HG03108 (cell line): ENCODE measurements at regions not wholly inside any gene's neighbourhood (a gene's known extent, or its start where the extent isn't known, plus 50 kb on each side); places are given as distances from the start of the nearest gene placed in this dataset.

Experiments
- ATAC-seq: cut with Tn5 transposase; IDR thresholded peaks from one replicate; pipeline ENCODE4 v1.9.1; 2021; ENCODE audit warnings: moderate library complexity; ENCODE audit not compliant: unreplicated experiment

DNA sequence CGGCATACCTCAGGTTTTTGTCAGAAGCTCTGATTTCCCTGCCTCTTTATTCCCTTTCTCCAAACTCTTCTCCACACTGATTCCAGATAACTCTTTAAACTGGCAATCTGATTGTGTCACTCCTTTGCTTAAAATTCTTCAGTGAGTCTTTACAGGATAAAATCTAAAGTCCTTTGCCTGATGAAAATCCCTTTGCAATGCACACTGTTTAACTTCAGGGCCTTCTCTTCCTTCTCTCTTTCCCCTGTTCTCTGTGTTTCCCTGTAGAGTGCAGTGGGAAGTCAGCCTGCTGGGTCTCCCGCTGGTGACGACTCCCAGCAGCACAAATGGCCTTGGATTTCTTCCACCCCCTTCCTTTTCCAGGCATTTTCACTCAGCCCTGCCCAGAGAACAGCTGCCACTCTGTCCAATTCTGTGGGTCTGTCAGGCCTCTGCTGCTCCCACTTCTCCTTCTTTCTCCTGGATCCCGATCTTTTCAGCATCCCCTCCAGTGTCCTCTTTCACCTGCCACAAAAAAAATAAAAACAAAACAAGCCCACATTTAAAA is 189.9 kb upstream of the NWD2 start:
- no peak for ATAC-seq

DNA sequence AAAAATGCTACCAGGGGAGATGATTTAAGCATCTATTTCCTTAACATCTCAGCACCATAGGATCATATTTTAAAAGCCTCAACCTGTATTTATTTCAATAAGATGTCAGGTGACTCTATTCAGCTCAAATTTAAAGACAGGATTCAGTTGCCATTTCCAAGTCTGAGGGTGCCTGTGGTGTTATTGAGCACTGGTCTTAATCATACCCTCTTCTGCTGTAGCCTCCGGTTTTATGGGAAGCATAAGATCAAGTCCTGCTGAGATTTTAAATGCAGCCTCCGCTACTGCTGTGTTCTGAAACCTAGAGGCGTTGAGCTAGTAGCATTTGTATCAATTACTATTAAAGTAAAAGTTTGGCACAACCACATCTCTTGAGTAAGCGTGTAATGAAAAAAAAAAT is 185.7 kb upstream of the NWD2 start:
- no peak for ATAC-seq

DNA sequence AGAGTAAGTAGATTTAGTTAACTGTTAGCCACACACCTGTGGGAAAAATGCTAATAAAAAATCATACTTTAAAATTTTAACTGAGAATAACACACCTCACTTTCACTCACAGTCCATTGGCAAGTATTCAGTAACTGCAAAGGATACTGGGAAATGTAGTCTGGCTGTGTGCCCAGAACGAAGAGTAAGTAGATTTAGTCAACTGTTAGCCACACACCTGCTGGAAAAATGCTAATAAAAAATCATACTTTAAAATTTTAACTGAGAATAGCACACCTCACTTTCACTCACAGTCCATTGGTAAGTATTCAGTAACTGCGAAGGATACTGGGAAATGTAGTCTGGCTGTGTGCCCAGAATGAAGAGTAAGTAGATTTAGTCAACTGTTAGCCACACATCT is 178.4 kb upstream of the NWD2 start:
- no peak for ATAC-seq

- no peak for ATAC-seq
Measured at GRCh38 chr4:37068580-37068979, 176.0 kb upstream of the NWD2 start.

DNA sequence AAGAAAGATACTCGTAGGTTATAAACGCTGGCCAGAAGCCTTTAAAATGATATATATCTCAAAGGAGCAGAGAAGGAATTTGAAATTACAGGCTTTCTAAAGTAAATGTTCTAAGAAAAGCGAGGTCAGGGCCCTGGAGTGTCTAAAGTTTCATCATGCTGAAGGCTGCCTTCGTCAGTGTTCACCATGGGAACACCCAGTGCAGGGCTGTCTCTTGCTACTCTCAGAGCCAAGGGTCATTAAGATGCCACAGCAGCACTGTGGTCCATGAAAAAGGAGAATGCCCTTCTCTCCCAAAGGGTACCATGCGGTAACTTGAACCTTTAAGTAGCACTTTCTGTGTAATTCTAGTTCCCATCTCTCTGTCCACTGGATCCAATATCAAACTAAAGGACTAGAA is 174.5 kb upstream of the NWD2 start:
- no peak for ATAC-seq

- no peak for ATAC-seq
Measured at GRCh38 chr4:37071576-37071975, 173.0 kb upstream of the NWD2 start.

DNA sequence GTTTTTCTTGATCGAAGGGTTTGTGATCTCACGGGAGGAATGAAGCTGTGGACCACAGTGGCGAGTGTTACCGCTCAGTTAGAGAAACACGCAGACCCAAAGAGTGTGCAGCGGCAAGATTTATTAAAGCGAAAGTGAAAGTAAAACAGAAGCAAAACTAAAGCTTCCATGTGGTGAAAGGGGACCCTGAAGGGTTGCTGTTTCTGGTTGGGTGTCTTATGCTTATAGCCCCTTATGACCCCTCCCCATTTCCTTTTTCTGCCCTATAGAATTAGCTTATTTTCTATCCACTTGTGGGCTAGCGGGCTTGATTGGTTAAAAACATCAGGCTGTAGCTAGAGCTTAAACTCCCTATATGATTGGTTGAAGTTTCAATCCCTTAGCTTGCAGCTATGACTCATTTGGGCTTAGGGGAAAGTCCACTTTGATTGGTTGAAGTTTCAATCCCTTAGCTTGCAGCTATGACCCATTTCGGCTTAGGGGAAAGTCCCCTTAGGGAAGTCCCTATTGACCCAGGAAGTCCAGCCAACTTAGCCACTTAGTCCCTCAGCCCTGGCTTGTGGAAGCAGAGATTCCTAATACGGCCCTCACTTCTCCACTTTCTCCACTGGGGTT is 171.2 kb upstream of the NWD2 start:
- ATAC-seq, result no peak

- no peak for ATAC-seq
Measured at GRCh38 chr4:37082912-37083311, 161.6 kb upstream of the NWD2 start.

DNA sequence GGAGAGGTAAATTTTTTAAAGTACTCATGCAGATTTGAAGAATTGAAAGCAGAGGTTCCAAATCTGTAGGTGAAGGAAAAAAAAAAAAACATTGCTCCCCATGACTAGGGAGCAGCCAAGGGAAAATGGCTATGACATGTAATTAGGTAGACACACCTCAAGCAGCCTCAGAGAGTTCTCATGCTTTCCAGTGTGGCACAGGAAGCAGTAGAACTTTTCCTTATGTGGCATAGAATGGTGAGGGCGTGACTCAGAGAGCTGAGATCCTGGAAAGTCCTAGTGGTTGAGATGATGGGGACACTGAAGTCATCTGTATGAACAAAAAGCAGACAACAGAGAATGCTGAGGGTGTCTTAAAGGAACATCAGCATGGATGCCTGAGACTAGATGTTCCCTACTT is 148.6 kb upstream of the NWD2 start:
- ATAC-seq, result no peak

DNA sequence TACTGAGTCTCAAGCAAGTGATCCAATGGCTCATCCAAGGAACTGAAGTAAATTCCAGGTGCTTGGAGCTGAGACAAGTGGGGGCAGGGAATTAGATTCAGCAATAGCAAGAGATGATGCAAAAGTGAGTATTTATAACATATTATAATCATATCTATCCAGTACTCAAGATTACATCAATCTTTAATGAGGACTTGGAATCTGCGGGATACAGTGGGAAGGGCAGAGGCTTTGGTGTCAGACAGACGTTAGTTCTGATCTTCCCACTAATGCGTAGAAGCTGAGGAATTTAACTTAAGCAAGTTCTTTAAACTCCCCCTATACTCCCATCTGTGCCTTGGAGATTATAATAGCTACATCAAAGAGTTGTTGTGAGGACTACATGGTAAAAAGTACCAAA is 143.4 kb upstream of the NWD2 start:
- no peak for ATAC-seq

GRCh38 chr4:37101686-37102085 is 142.9 kb upstream of the NWD2 start:
- no peak for ATAC-seq

- no peak for ATAC-seq
Measured at GRCh38 chr4:37109756-37110155, 134.8 kb upstream of the NWD2 start.

DNA sequence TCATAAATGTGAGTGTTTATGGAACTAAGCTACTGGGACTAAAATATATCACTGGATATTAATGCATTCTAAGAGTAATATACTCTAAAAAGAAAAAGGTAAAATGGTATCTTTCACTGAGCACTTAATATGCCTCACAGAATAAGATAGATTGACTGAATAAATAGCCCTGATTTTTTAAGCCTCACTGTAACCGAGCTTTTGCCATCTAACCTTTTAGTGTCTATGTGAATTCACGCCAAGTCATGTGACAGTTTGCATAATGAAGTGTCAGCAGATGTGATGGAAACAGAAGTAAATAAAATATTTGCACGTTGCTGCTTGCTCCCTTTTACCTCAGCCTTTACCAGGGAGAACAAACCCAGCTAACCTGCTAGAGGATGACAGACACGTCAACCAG is 119.7 kb upstream of the NWD2 start:
- no peak for ATAC-seq

- no peak for ATAC-seq
Measured at GRCh38 chr4:37126051-37126450, 118.5 kb upstream of the NWD2 start.

GRCh38 chr4:37130465-37130864 is 114.1 kb upstream of the NWD2 start:
- ATAC-seq, result no peak

DNA sequence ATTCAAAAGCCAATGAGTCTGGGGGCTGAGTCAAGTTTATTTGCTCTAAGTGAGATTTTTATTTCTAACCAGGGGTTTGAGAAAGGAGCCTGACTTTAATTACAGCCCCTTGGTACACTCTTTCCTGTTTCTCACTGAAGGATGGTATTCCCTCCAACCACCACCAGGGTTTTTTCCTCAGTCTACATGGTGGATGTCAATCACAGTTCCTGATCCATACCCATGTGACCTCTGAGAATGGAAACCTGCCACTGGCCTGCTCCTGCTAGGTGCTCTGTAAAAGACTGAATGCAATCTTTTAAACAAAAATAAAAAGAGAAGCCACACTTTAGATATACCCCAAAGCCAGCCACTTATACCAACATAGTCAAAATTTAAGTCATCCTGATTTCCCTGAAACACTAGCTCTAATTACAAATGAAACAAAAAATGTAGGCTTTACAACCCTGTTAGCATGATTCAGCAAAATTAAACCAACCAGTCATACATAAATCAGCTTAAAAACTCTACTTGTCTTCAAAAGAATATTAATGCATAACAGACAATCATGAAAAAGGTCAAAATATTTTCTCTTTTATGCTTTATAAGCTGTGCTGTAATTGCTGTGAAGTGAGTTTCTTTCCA is 112.1 kb upstream of the NWD2 start:
- no peak for ATAC-seq

DNA sequence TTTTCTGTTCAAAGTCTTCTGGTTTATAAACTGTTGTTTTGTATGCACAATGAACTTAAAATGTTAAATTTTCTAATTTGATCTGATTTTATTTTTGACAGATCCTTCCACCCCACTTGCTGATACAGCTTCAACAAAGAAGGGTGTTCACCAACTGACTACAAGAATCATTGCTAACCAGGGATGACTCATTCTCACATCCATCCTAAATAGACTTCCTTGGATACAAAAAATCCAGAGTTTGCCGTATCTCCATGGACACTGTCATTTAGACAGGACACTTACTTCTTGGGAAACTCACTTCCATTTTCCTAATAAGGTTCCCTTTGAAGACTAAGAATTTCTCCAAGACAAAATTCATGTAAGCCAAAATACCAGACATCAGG is 111.6 kb upstream of the NWD2 start:
- no peak for ATAC-seq

GRCh38 chr4:37138019-37138653 is 106.4 kb upstream of the NWD2 start:
- peak; percentile 77 for ATAC-seq

DNA sequence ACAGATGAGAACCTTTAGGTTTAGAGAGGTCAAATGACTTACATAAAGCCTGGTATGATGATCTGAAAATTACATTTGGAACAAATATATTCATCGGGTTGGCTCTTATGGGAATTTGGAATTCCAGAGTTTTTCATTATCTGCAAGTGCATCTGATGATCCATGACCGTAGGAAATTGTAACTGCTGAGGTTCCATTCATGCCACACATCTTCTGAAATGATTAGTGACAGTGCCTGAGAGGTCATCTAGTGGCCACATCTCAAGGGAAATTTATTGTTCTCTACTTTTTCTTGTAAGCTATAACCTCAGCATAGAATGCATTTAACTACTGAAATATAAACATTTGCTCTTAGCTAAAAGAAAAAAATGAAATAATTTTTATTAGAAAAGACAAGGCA is 105.8 kb upstream of the NWD2 start:
- peak; percentile 61 for ATAC-seq

DNA sequence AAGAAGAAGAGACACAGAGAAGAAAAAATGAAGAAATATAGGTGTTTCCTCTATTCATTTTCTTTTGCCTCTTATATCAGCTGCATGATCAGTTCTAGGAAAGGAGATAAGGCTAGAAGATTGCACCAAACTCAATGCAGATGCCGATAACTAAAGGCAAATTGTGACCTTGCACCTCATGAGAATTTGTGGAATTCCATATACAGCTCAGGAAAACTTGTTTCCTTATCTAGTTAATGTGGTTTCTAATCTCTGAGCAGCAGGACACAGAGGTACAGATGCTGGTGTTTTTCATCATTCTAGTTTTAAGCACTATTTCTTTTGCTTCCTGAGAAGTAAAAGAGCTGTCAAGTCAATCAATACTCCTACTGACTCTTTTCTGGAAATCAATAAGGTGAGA is 104.6 kb upstream of the NWD2 start:
- ATAC-seq, result no peak

GRCh38 chr4:37146260-37146659 is 98.3 kb upstream of the NWD2 start:
- ATAC-seq, result no peak

DNA sequence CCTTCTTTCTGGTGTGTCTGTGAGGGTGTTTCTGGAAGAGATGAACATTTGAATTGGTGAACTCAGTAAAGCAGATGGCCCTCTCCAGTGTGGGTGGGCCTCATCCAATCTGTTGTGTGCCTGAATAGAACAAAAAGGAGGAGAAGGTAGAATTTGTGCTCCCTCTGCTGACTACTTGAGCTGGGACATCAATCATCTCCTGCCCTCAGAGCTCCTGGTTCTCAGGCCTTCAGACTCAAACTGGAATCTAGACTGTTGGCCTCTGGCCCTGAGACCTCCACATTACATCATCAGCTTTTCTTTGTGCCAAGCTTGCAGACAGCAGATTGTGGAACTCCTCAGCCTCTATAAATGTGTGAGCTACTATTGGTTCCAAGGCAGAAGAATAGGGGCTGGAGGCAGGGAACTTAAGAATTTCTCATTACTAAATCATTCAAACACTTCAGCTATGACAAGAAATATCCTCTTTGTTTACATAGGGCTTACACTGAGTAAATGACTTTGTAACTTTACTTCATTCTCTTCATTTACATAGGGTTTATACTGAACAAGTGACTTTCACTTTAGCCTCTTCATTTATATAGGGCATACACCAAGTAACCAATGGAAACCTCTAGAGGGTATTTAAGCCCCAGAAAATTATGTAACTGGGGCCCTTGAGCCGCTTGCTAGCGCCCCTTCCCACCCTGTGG is 86.9 kb upstream of the NWD2 start:
- no peak for ATAC-seq
